Inflammatory macrophage (primary cell): ENCODE measurements at regions not wholly inside any gene's neighbourhood (a gene's known extent, or its start where the extent isn't known, plus 50 kb on each side); places are given as distances from the start of the nearest gene placed in this dataset.

Experiments used
- DNase-seq, 2 donors: peaks; one replicate each; pipeline ENCODE4 v3.0.0-alpha.2; 2020 to 2022

- no peak for DNase-seq
Measured at GRCh38 chr13:103815619-103816018, 749.4 kb upstream of the SLC10A2 start.

DNA sequence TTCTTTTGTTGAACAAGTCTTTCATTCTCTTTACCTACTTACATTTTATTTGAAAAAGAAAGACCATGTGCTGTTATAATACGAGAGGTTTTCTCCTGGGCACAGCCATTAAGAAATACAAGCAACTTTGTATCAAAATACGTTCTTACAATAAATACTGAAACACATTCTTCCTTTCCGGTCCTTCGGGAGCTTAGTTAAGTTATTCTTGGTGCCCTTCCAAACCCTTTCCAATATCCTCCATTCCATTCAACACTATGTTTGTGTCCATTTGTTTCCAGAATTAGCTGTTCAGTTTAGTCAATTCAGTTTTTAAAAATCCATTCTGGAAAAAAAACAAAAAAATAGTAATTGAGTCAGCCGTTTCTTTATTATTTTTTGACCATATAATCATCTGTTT lies 746.8 kb upstream of the SLC10A2 start:
- no peak for DNase-seq

DNA sequence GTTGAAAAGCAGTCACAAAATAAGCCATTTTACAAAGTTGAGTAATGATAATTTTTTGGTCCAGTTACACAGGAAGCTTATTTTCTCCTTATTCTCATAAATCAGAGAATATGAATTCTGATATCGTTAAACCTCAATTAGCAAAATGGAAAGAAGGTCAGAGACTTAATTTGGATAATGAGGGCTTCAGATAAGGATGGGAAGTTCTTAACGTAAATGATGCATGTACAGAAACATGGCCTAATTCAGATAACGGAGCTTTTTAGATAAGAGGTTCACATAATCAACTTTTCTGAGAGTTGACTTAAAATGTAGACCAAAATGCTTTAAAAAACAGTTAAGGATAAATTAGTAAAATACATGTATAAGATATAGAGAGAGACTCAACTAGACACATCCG lies 746.3 kb upstream of the SLC10A2 start:
- DNase-seq, result no peak

DNA sequence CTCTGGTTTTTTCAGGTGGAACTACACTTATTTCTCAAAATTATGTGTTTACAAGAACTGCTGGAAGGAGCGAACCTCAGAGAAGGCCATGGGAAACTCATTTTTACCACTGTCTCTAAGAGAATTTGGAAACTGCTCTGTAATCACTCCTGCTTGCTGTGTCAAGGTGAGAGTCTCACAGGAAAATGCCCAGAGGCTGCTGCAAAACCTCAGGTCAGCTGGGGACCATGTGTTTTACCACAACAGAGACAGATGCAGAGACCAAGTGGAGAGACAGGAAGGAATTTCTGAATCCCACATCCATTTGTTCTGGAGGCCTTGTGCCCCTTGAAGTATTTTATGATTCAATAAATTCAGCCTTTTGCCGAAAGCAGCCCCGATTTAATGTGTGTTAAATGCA lies 743.8 kb upstream of the SLC10A2 start:
- no peak for DNase-seq

GRCh38 chr13:103805771-103806170 lies 739.6 kb upstream of the SLC10A2 start:
- DNase-seq, result no peak

DNA sequence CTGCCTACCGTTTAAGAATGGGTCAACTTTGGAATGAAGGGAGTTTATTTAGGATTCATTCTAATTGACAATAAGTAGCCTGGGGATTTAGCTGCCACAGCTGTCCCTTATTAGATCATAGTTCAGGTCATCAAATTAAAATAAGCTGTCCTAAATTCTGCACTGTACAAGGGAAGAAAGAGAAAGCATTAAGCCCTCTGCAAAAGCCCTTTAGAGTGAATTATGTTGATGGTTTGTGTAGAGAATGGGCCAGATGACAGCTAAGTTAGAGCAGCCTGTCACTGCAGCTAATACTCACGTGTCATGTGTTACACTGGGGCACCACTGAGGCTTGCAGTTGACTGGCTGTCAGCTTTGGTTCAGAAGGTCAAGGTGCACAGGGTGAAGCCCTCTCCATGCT lies 737.1 kb upstream of the SLC10A2 start:
- DNase-seq, result no peak

- no peak for DNase-seq
Measured at GRCh38 chr13:103799028-103799427, 732.8 kb upstream of the SLC10A2 start.

DNA sequence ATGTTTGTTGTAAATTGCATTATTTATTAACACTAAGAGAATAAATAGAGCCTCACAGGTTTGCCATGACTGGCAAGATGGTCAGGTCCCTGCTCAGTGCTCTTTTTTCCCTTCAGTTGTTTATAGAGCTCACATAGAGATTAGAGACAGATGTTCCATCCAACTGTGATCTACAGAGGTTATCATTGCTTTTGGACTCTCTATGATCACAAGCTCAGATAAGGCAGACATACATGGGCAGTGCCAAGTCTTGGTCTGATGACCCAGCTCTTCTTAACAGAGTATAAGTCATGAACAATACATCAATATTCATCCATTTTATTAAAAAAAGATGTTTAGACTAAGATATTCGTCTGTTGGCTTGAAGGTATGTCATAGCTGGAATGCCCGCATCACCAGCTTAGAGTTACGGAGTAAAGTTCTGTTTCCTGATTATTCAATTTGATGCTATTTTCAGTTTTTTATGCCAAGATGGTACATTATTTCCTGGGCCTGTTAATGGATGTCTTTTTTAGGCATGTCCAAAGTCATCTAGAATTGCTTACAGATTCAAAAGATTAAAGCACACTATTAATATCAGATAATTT lies 729.8 kb upstream of the SLC10A2 start:
- no peak for DNase-seq

GRCh38 chr13:103794526-103794925 lies 728.3 kb upstream of the SLC10A2 start:
- DNase-seq, result no peak

GRCh38 chr13:103788061-103788652 lies 721.9 kb upstream of the SLC10A2 start:
- DNase-seq, result no peak

DNA sequence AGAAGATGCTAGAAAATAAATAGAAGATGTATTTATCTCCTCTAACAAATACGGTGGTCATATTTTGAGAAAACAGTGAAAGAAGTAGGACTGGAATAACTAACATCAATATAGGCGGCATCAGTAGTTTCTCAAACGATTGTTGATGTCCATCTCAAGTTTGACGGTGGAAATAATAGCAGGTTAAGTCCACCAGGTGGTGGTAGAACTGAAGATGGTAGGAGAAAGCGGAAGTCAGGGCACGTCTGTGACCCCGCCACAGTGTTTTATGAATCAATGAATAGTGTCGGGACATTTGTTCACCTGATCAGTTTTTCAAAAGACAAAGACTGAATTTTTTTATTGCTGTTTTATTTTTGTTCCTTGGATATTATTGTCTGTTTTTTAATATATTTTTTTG lies 706.4 kb upstream of the SLC10A2 start:
- no peak for DNase-seq

GRCh38 chr13:103762523-103762922 lies 696.3 kb upstream of the SLC10A2 start:
- no peak for DNase-seq

- no peak for DNase-seq
Measured at GRCh38 chr13:103759361-103759760, 693.1 kb upstream of the SLC10A2 start.

DNA sequence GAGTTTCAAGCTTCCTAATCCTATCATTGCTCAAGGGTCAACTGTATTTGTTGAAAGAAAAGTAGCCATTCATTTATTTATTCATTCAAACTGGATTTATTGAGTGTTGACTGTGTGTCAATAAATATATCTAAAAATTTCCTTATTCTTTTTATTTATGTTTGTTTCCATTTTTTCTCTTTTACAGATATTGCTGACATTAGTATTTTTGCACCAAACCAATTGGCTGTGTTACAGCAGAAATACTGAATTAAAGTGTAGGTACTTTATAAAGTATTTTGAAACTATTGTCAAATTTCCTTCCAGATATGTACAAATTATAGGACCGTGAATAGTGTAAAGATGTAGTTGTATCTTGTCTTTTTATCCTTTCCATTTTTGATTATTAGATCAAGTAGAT lies 692.0 kb upstream of the SLC10A2 start:
- no peak for DNase-seq

DNA sequence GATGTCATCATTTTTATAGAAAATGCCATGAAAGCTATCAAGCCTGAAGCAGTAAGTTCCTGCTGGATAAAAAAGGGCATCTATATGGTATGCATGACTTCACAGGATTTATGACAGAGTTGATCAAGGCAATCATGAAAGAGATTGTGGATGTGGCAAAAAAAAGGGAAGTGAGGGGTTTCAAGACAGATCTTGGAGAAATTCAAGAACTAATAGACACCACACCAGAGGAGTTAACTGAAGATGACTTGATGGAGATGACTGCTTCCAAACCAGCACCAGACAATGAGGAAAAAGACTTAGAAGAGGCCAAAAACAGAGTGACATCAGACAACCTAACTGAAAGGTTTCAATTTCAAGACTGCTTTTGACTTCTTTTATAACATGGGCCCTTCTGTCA lies 691.1 kb upstream of the SLC10A2 start:
- no peak for DNase-seq

DNA sequence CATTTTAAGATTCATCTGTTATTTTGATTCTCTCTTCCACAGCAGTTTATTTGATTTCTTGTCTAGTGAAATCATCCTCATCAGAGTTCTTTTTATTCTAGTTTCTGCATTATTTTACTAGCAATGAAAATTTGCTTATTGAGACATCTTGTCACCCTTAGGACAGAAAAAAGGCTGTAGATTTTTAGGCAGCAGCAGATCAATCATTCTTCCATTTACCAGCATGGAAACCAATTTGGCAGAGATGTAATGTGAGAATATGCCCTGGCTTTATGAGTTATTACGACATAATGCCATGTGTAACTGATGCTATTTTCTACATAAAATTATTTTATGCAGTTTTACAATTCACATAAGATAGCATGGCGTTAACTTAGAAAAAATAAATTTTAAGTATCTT lies 688.6 kb upstream of the SLC10A2 start:
- DNase-seq, result no peak

- no peak for DNase-seq
Measured at GRCh38 chr13:103734837-103735236, 668.6 kb upstream of the SLC10A2 start.

GRCh38 chr13:103731959-103732358 lies 665.7 kb upstream of the SLC10A2 start:
- DNase-seq, result no peak

- DNase-seq, result no peak
Measured at GRCh38 chr13:103730407-103730806, 664.2 kb upstream of the SLC10A2 start.

DNA sequence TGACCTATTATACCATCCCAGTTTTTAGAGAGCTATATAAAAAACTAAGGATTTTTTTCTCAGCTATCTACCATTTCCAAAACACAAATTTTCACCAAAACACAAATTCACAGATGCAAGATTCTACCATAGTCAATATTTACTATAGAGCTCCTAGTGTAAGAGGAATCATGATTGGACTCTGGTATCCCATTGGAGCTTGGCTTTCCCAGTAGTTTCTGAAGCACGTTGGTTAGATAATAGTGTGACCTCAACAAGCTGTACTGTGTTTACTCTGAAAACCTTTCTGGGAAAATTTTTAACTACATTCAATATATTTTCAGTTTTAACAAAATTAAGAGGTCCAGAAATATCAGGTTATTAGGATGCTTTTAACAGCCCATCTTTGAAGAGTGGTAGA lies 660.6 kb upstream of the SLC10A2 start:
- DNase-seq, result no peak

GRCh38 chr13:103716718-103717117 lies 650.5 kb upstream of the SLC10A2 start:
- no peak for DNase-seq

DNA sequence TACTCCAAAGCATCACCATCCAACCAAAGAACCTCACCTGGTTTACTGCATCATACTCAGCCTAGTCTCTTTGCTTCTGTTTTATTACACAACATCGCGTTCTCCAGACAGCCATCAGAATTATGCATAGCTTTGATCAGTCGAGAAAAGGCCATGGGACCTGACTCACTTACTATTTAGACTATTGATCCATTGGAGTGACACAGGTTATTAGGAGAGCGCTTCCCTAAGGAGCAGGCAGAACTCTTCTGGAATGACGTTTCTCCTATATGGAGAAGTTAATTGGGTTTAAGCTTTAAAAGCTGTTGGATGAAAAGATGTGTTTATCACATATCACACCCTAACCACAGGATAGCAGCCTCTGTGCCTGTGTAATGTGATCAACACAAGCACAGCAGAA lies 649.1 kb upstream of the SLC10A2 start:
- DNase-seq, result no peak

DNA sequence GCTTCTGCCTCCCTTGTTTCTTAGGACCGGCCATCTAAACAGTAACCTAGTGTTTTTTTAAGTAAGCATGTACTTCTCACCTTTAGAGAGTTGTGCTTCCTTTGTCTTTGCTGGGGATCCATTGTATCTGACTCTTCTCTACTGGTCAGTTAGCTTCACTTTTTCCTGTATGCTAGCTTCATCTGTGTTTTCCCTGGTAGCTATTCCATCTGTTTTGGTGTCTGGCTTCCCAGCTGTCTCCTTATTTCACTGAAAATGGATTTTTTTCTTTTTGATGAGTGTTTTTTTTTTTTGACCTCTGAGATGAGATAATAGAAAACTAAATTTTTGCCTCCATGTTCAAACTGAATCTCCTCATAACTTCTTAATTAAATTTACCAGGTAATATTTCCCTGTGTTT lies 637.0 kb upstream of the SLC10A2 start:
- DNase-seq, result no peak

GRCh38 chr13:103698000-103698399 lies 631.8 kb upstream of the SLC10A2 start:
- no peak for DNase-seq

GRCh38 chr13:103695320-103695719 lies 629.1 kb upstream of the SLC10A2 start:
- DNase-seq, result no peak
